Retinal pigment epithelial cell (primary cell): ENCODE measurements at regions not wholly inside any gene's neighbourhood (a gene's known extent, or its start where the extent isn't known, plus 50 kb on each side); places are given as distances from the start of the nearest gene placed in this dataset.

ENCODE experiments used
- DNase-seq: peaks from one replicate; pipeline ENCODE4 v3.0.0-alpha.2; 2010; ENCODE audit warnings: low read depth
- H3K4me3 ChIP-seq: 2 replicates; pipeline ENCODE4 v1.5.1; 2011; ENCODE audit warnings: mild to moderate bottlenecking, low read length, control low read depth, moderate library complexity
- CTCF ChIP-seq: conservative IDR thresholded peaks from 2 replicates; pipeline ENCODE4 v1.5.1; 2011; ENCODE audit warnings: low read depth, low read length, control low read depth, inconsistent platforms

DNA sequence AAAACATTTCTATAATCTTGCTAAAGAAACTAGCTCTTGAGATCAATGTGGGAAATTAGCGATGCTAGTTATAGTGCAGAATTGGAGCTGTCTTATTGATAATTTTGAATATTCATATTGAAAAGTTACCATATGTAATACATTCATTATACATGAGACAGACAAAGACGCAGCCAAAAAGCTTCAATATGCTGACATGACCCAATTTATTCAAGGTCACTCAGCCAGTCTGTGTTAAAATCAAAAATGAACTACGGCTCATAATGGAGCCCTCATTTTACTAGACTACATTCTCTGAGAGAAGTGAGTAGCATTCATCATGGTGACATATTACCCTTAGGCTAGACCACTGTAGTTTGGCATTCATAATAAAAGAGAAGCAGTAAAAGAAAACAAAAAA, 107.3 kb upstream of the GABRG2 start:
- no peak for DNase-seq
- H3K4me3 ChIP-seq = no peak overlapping the region
- TF ChIP-seq CTCF = no peak

DNA sequence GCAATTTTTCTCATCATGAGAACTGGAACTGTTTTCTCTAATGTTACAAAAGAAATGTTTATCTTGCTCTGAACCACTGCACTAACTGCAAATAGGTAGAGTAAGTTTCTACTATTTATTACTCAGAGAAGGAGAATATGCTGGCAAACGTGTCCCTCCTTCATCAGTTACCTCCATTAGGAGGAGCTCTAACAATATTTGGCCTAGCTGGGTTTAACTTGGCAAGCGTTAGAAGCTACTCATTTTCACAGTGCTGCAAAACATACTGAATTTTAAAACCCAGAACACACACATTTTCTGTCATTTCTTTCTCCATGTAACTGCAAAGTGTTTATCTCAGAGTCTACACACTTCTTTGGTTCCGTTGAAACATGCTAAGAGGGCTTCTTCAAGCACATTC, 101.0 kb upstream of the GABRG2 start:
- peak; percentile 68 for TF ChIP-seq CTCF
- DNase-seq = no peak

GRCh38 chr5:161975350-161975749, 92.2 kb upstream of the GABRG2 start:
- no peak for DNase-seq
- no peak for TF ChIP-seq CTCF
- H3K4me3 ChIP-seq = no peak overlapping the region

More for the DNA sequence above, 101.0 kb upstream of the GABRG2 start:
- no peak overlapping the region for H3K4me3 ChIP-seq

GRCh38 chr5:161988077-161988476, 79.5 kb upstream of the GABRG2 start:
- TF ChIP-seq CTCF = no peak
- no peak overlapping the region for H3K4me3 ChIP-seq
- DNase-seq = no peak
